Smooth muscle cell (in vitro differentiated cells): ENCODE measurements at regions not wholly inside any gene's neighbourhood (a gene's known extent, or its start where the extent isn't known, plus 50 kb on each side); places are given as distances from the start of the nearest gene placed in this dataset.

Experiments used
- DNase-seq: peaks from one replicate; lab custom pipeline; 2025; ENCODE audit not compliant: unreplicated experiment; lab: John Stamatoyannopoulos, UW
- H2AFZ ChIP-seq: fragments of 200-600 bp; sonication (generic); 2 replicates; pipeline ENCODE4 v1.6.0; 2016; ENCODE audit warnings: antibody characterized with exemption, low read depth, mild to moderate bottlenecking
- H3F3A ChIP-seq: fragments of 200-600 bp; sonication (generic); 2 replicates; pipeline ENCODE4 v1.6.0; 2017; ENCODE audit warnings: antibody characterized with exemption, low read depth
- H3K27ac ChIP-seq: fragments of 200-600 bp; sonication (generic); 2 replicates; pipeline ENCODE4 v1.5.1; 2016; ENCODE audit warnings: low read depth, mild to moderate bottlenecking
- H3K27me3 ChIP-seq: fragments of 200-600 bp; sonication (generic); 2 replicates; pipeline ENCODE4 v1.6.1; 2016; ENCODE audit warnings: low read depth, mild to moderate bottlenecking
- H3K36me3 ChIP-seq: fragments of 200-600 bp; sonication (generic); 2 replicates; pipeline ENCODE4 v1.5.1; 2016; ENCODE audit warnings: low read depth
- H3K4me1 ChIP-seq: fragments of 200-600 bp; sonication (generic); 2 replicates; pipeline ENCODE4 v1.5.1; 2016; ENCODE audit warnings: low read depth
- H3K4me2 ChIP-seq: fragments of 200-600 bp; sonication (generic); 2 replicates; pipeline ENCODE4 v1.6.0; 2016; ENCODE audit warnings: mild to moderate bottlenecking
- H3K4me3 ChIP-seq: fragments of 200-600 bp; sonication (generic); 2 replicates; pipeline ENCODE4 v1.5.1; 2016; ENCODE audit warnings: mild to moderate bottlenecking
- H3K79me2 ChIP-seq: fragments of 200-600 bp; sonication (generic); 2 replicates; pipeline ENCODE4 v1.6.0; 2016; ENCODE audit warnings: low read depth, mild to moderate bottlenecking
- H3K9ac ChIP-seq: fragments of 200-600 bp; sonication (generic); 2 replicates; pipeline ENCODE4 v1.6.0; 2016; ENCODE audit warnings: low read depth
- H3K9me3 ChIP-seq: fragments of 200-600 bp; sonication (generic); replicated peaks from 2 replicates; pipeline ENCODE4 v1.5.1; 2016; ENCODE audit warnings: low read depth
- H4K20me1 ChIP-seq: fragments of 200-600 bp; sonication (generic); 2 replicates; pipeline ENCODE4 v1.6.0; 2016; ENCODE audit warnings: low read depth
- CTCF ChIP-seq: fragments of 200-600 bp; sonication (generic); IDR thresholded peaks from 2 replicates; pipeline ENCODE4 v1.5.1; 2017; ENCODE audit warnings: borderline replicate concordance, mild to moderate bottlenecking, antibody characterized with exemption; ENCODE audit not compliant: insufficient read depth, poor library complexity, severe bottlenecking
- WGBS: methylation state at CpG from one replicate; pipeline ENCODE4 v1.1.7; 2016; ENCODE audit warnings: low lambda C conversion rate; 5-methylcytosine and 5-hydroxymethylcytosine counted together

- H3K4me3 ChIP-seq: no peak overlapping the region
- no peaks in the 10 kb centered on the region for H3K36me3 ChIP-seq
- TF ChIP-seq CTCF: no peak
- H3K4me2 ChIP-seq: peak overlapping the region; percentile 64
- H3F3A ChIP-seq: peaks cover 26% of the 10 kb centered on the region
- H3K27me3 ChIP-seq: no peaks in the 10 kb centered on the region
- H3K4me1 ChIP-seq: no peaks in the 10 kb centered on the region
- peak overlapping the region; percentile 99 for H3K27ac ChIP-seq
- H3K9ac ChIP-seq: peak overlapping the region; percentile 90
- H3K79me2 ChIP-seq: no peaks in the 10 kb centered on the region
- WGBS: 97% methylated on average over 3 of the region's 3 CpGs
- no peaks in the 10 kb centered on the region for H4K20me1 ChIP-seq
- no peaks in the 10 kb centered on the region for H3K9me3 ChIP-seq
- DNase-seq: no peak
- no peak overlapping the region for H2AFZ ChIP-seq
Measured at GRCh38 chr3:160130071-160130470, 95.2 kb upstream of the C3orf80 start.

- H3K79me2 ChIP-seq: no peaks in the 10 kb centered on the region
Measured at GRCh38 chr3:160130950-160131349, 94.3 kb upstream of the C3orf80 start.

GRCh38 chr3:160132226-160132625 lies 93.0 kb upstream of the C3orf80 start:
- WGBS: 81% methylated on average over 4 of the region's 4 CpGs

More at GRCh38 chr3:160130950-160131349, 94.3 kb upstream of the C3orf80 start:
- DNase-seq: no peak
- no peak overlapping the region for H2AFZ ChIP-seq
- H3K4me1 ChIP-seq: no peaks in the 10 kb centered on the region
- no peaks in the 10 kb centered on the region for H3K36me3 ChIP-seq
- H3K4me2 ChIP-seq: peak overlapping the region; percentile 64
- no peak for TF ChIP-seq CTCF
- H3K9ac ChIP-seq: peak overlapping the region; percentile 90
- no peaks in the 10 kb centered on the region for H4K20me1 ChIP-seq
- no peaks in the 10 kb centered on the region for H3K9me3 ChIP-seq
- peak overlapping the region; percentile 99 for H3K27ac ChIP-seq
- WGBS: 14% methylated on average over 2 of the region's 2 CpGs
- H3F3A ChIP-seq: peaks cover 26% of the 10 kb centered on the region
- no peak overlapping the region for H3K4me3 ChIP-seq
- no peaks in the 10 kb centered on the region for H3K27me3 ChIP-seq

More at GRCh38 chr3:160132226-160132625, 93.0 kb upstream of the C3orf80 start:
- Histone ChIP-seq H3K4me2 (no peak overlapping the region), H2AFZ (no peak overlapping the region), H3K27ac (no peak overlapping the region), H4K20me1 (no peaks in the 10 kb centered on the region), H3K9me3 (no peaks in the 10 kb centered on the region), H3K9ac (no peak overlapping the region), H3K27me3 (no peaks in the 10 kb centered on the region), H3K4me1 (no peaks in the 10 kb centered on the region), H3K4me3 (no peak overlapping the region), H3K36me3 (no peaks in the 10 kb centered on the region), H3F3A (peaks cover 22% of the 10 kb centered on the region), H3K79me2 (no peaks in the 10 kb centered on the region)
- no peak for TF ChIP-seq CTCF
- DNase-seq: no peak
